WERI-Rb-1 (cell line): ENCODE measurements at regions not wholly inside any gene's neighbourhood (a gene's known extent, or its start where the extent isn't known, plus 50 kb on each side); places are given as distances from the start of the nearest gene placed in this dataset.

Source experiments
- DNase-seq: peaks from one replicate; pipeline ENCODE4 v3.0.0-alpha.2; 2020
- H3K27ac ChIP-seq: fragments of 250-450 bp; sonication (Bioruptor Pico); 2 replicates; pipeline ENCODE4 v1.5.1; 2020; ENCODE audit warnings: mild to moderate bottlenecking, moderate library complexity
- H3K27me3 ChIP-seq: fragments of 250-450 bp; sonication (Bioruptor Pico); 2 replicates; pipeline ENCODE4 v1.5.1; 2021; ENCODE audit warnings: mild to moderate bottlenecking, low read depth, moderate library complexity; ENCODE audit not compliant: insufficient read depth, severe bottlenecking
- H3K36me3 ChIP-seq: fragments of 250-450 bp; sonication (Bioruptor Pico); 2 replicates; pipeline ENCODE4 v1.5.1; 2020; ENCODE audit warnings: mild to moderate bottlenecking, moderate library complexity
- H3K4me3 ChIP-seq: 2 replicates; pipeline ENCODE4 v1.5.1; 2011; ENCODE audit warnings: low read depth, mild to moderate bottlenecking, control low read depth, low read length
- H3K9me3 ChIP-seq: fragments of 250-450 bp; sonication (Bioruptor Pico); 2 replicates; pipeline ENCODE4 v1.5.1; 2021; ENCODE audit warnings: mild to moderate bottlenecking, moderate library complexity; ENCODE audit not compliant: severe bottlenecking
- CTCF ChIP-seq: IDR thresholded peaks from 2 replicates; pipeline ENCODE4 v1.5.1; 2011; ENCODE audit warnings: low read depth, mild to moderate bottlenecking, control low read depth, inconsistent platforms, low read length

- Histone ChIP-seq H3K9me3 (no peaks in the 10 kb centered on the region), H3K27me3 (no peaks in the 10 kb centered on the region), H3K4me3 (no peak overlapping the region), H3K27ac (no peak overlapping the region), H3K36me3 (no peaks in the 10 kb centered on the region)
- DNase-seq, result no peak
- no peak for TF ChIP-seq CTCF
Measured at GRCh38 chr2:239833269-239834109, 191.7 kb downstream of the NDUFA10 start.

DNA sequence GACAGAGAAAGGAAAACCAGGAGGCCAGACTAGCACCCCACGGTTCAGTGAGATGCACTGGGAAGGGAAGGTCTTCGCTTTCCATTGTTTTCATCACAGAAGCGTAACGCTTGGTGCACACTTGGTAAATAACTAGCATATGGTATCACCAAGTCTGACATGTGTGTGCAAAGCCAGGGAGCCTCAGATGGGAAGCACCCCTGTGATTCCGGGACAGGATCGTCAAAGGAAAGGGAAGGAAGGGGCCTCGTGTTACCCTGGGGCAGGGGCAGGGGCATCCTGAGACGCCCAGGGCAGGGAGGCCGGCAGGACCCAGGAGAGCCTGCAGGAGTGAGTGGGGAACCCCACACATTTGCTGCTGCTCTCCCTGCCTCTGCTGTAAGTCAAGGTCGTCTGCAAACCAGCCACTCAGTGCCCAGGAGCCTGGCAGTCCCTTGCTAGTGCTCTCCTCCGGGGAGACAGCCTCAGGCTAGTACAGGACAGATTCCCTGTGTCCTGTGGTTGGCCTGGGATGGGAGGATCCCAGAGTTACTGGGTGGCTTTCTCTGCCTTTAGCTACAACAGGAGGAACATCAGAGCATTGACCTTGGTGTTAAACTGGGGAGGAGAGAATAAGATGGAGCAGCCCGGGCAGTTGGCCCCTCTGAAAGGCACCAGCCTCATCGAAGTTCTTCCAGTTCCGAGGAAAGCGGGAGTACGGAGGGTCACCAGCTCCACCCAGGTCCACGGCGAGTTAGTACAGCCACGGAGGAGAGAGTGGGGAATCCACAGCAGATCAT is 192.5 kb downstream of the NDUFA10 start:
- H3K27ac ChIP-seq, result no peak overlapping the region
- H3K36me3 ChIP-seq, result no peaks in the 10 kb centered on the region
- H3K9me3 ChIP-seq, result no peaks in the 10 kb centered on the region
- H3K27me3 ChIP-seq, result no peaks in the 10 kb centered on the region
- TF ChIP-seq CTCF, result no peak
- no peak for DNase-seq
- no peak overlapping the region for H3K4me3 ChIP-seq

DNA sequence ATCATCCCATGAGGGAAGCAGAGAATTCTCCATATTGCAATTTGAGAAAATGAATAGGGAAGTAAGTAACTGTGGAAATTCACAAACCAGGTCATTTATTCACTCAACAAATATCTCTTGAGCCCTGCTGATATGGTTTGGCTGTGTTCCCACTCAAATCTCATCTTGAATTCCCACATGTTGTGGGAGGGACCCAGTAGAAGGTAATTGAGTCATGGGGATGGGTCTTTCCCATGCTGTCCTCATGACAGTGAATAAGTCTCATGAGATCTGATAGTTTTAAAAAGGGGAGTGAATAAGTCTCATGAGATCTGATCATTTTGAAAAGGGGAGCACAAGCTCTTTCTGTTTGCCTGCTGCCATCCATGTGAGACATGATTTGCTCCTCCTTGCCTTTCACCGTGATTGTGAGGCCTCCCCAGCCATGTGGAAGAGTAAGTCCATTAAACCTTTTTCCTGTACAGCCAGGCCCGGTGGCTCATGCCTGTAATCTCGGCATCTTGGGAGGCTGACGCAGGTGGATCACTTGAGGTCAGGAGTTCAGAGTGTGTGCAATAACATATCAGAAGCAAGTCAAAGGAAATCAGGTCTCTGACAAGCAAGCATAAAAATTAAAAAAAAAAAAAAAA is 193.2 kb downstream of the NDUFA10 start:
- H3K27me3 ChIP-seq, result no peaks in the 10 kb centered on the region
- H3K9me3 ChIP-seq, result no peaks in the 10 kb centered on the region
- no peak for DNase-seq
- H3K4me3 ChIP-seq, result no peak overlapping the region
- no peaks in the 10 kb centered on the region for H3K36me3 ChIP-seq
- no peak for TF ChIP-seq CTCF
- no peak overlapping the region for H3K27ac ChIP-seq

DNA sequence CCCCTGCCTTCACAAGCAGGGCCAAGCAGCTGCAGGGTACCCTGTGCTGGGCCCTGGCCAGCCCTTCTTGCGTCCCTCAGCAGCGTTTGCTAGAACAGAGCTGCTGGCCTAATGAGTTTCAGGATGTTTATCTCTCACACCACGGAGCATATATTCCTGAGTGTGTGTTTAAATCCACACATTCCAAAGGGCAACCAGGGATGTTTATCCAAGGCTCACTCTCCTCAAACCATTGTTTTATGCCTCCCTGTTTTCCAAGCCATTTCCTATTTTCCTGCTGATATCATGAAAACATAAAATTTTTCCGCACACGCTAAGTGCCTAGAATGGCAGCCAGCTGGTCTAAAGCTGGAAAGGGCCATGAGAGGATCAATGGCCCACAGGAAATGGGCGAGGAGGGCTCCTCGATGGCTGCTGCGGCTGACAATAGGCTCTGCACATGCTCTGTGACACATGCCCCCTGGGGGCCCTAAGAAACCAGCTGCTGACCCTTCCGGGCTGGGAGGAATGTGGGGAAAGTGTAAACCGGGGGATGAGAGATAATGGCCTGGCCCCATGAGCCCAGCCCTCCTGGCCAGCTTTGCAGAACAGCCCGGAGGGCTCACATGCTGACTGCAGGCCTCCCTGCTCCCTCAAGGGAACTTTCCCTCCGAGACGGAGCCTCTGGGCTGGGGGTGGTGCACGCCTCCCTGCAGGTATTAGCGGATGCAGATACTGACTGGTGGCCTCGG is 194.0 kb downstream of the NDUFA10 start:
- Histone ChIP-seq H3K9me3 (no peaks in the 10 kb centered on the region), H3K36me3 (no peaks in the 10 kb centered on the region), H3K4me3 (no peak overlapping the region), H3K27ac (no peak overlapping the region), H3K27me3 (no peaks in the 10 kb centered on the region)
- no peak for TF ChIP-seq CTCF
- no peak for DNase-seq

DNA sequence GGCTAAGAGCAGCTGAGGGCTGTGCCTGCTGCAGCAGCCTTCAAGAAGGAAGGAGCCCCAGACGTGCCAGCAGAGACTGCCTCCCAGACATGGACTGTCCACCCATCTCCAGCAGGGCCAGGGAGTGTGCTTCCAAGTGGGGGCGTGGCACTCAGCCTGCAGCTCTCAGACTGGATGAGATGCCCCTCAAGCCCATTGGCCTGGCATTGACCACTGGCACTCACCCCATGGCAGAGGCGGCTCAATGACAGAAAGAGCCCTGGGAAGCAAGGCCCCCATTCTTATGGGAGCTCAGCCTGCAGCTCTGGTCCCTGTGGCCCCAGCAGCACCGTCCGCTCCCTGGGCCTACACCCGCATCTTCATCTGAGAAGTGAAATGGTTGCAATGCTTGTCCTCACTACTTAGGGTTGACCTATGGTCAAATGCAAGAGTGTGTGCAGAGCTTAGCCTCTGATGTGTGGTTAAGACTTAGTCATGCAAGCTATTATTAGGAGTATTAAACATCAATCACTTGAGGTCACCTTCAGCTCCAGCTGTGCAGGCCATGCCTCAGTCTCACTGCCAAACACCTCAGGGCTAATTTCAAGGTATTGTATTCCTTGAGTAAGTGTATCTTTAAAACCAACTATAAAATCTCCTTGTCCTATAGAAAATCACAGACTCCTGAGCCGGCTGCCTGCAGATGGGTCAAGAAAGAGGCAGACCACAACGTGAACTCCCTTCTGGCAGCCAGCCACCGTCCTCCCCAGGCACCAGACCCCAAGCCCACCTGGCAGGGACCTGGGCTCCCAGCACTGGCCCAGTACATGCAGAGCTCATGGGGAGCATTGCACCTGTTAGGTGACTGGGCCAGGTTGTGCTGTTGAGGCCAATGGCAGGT is 194.8 kb downstream of the NDUFA10 start:
- no peak for TF ChIP-seq CTCF
- H3K4me3 ChIP-seq, result no peak overlapping the region
- H3K36me3 ChIP-seq, result no peaks in the 10 kb centered on the region
- no peaks in the 10 kb centered on the region for H3K27me3 ChIP-seq
- DNase-seq, result no peak
- no peak overlapping the region for H3K27ac ChIP-seq
- H3K9me3 ChIP-seq, result no peaks in the 10 kb centered on the region
